ENCODE measurements at regions not wholly inside any gene's neighbourhood (a gene's known extent, or its start where the extent isn't known, plus 50 kb on each side); places are given as distances from the start of the nearest gene placed in this dataset.
"Not testable (repeated sequence)": the region's sequence is repeated elsewhere in the genome, so short reads cannot be mapped to it uniquely, and the experiment has no call there.

GRCh38 chr5:103758996-103759395 is 196.4 kb upstream of the NUDT12 start:
- no peak overlapping the region for H3K9ac ChIP-seq (ENCODE audit: low read length in 2 of 2)
- H3K9me3 ChIP-seq (ENCODE audit: control insufficient read depth in 2 of 2, low read length in 2 of 2): no peaks in the 10 kb centered on the region
- H3K27me3 ChIP-seq (ENCODE audit: control insufficient read depth in 1 of 2, insufficient read depth in 2 of 2, low read length in 2 of 2): no peaks in the 10 kb centered on the region
- H3K36me3 ChIP-seq (ENCODE audit: control insufficient read depth in 2 of 2, insufficient read depth in 2 of 2, low read length in 2 of 2): no peaks in the 10 kb centered on the region
- no peak overlapping the region for H3K4me3 ChIP-seq (ENCODE audit: low read length in 2 of 2)
- H3K4me1 ChIP-seq (ENCODE audit: control insufficient read depth, insufficient read depth, low read length): no peaks in the 10 kb centered on the region
- H3K27ac ChIP-seq (ENCODE audit: low read length): no peak overlapping the region

GRCh38 chr5:103755974-103756373 is 193.4 kb upstream of the NUDT12 start:
- H3K9ac ChIP-seq (ENCODE audit: low read length in 2 of 2): no peak overlapping the region
- H3K9me3 ChIP-seq (ENCODE audit: control insufficient read depth in 2 of 2, low read length in 2 of 2): peaks cover 0 to 2% of the 10 kb centered on the region in 2 donors
- H3K4me3 ChIP-seq (ENCODE audit: low read length in 2 of 2): no peak overlapping the region
- H3K4me1 ChIP-seq (ENCODE audit: control insufficient read depth, insufficient read depth, low read length): no peaks in the 10 kb centered on the region
- H3K36me3 ChIP-seq (ENCODE audit: control insufficient read depth in 2 of 2, insufficient read depth in 2 of 2, low read length in 2 of 2): no peaks in the 10 kb centered on the region
- H3K27me3 ChIP-seq (ENCODE audit: control insufficient read depth in 1 of 2, insufficient read depth in 2 of 2, low read length in 2 of 2): no peaks in the 10 kb centered on the region
- H3K27ac ChIP-seq (ENCODE audit: low read length): no peak overlapping the region

GRCh38 chr5:103745353-103746065 is 182.9 kb upstream of the NUDT12 start:
- no peak overlapping the region for H3K9ac ChIP-seq (ENCODE audit: low read length in 2 of 2)
- no peaks in the 10 kb centered on the region for H3K36me3 ChIP-seq (ENCODE audit: control insufficient read depth in 2 of 2, insufficient read depth in 2 of 2, low read length in 2 of 2)
- H3K4me3 ChIP-seq (ENCODE audit: low read length in 2 of 2): no peak overlapping the region
- no peaks in the 10 kb centered on the region for H3K4me1 ChIP-seq (ENCODE audit: control insufficient read depth, insufficient read depth, low read length)
- H3K27ac ChIP-seq (ENCODE audit: low read length): no peak overlapping the region
- H3K27me3 ChIP-seq (ENCODE audit: control insufficient read depth in 1 of 2, insufficient read depth in 2 of 2, low read length in 2 of 2): no peaks in the 10 kb centered on the region
- H3K9me3 ChIP-seq (ENCODE audit: control insufficient read depth in 2 of 2, low read length in 2 of 2): no peaks in the 10 kb centered on the region

GRCh38 chr5:103744159-103744558 is 181.6 kb upstream of the NUDT12 start:
- Histone ChIP-seq H3K9me3 (ENCODE audit: control insufficient read depth in 2 of 2, low read length in 2 of 2) (no peaks in the 10 kb centered on the region), H3K36me3 (ENCODE audit: control insufficient read depth in 2 of 2, insufficient read depth in 2 of 2, low read length in 2 of 2) (no peaks in the 10 kb centered on the region), H3K27ac (ENCODE audit: low read length) (no peak overlapping the region), H3K4me1 (ENCODE audit: control insufficient read depth, insufficient read depth, low read length) (no peaks in the 10 kb centered on the region), H3K4me3 (ENCODE audit: low read length in 2 of 2) (no peak overlapping the region), H3K27me3 (ENCODE audit: control insufficient read depth in 1 of 2, insufficient read depth in 2 of 2, low read length in 2 of 2) (no peaks in the 10 kb centered on the region), H3K9ac (ENCODE audit: low read length in 2 of 2) (no peak overlapping the region)

- Histone ChIP-seq H3K9ac (ENCODE audit: low read length in 2 of 2) (no peak overlapping the region), H3K36me3 (ENCODE audit: control insufficient read depth in 2 of 2, insufficient read depth in 2 of 2, low read length in 2 of 2) (no peaks in the 10 kb centered on the region), H3K4me1 (ENCODE audit: control insufficient read depth, insufficient read depth, low read length) (no peaks in the 10 kb centered on the region), H3K9me3 (ENCODE audit: control insufficient read depth in 2 of 2, low read length in 2 of 2) (no peaks in the 10 kb centered on the region), H3K4me3 (ENCODE audit: low read length in 2 of 2) (no peak overlapping the region), H3K27me3 (ENCODE audit: control insufficient read depth in 1 of 2, insufficient read depth in 2 of 2, low read length in 2 of 2) (no peaks in the 10 kb centered on the region), H3K27ac (ENCODE audit: low read length) (no peak overlapping the region)
Observed at GRCh38 chr5:103743421-103743820, 180.8 kb upstream of the NUDT12 start.

- Histone ChIP-seq H3K9me3 (ENCODE audit: control insufficient read depth in 2 of 2, low read length in 2 of 2) (peaks cover 0 to 2% of the 10 kb centered on the region in 2 donors), H3K4me3 (ENCODE audit: low read length in 2 of 2) (no peak overlapping the region), H3K36me3 (ENCODE audit: control insufficient read depth in 2 of 2, insufficient read depth in 2 of 2, low read length in 2 of 2) (no peaks in the 10 kb centered on the region), H3K27ac (ENCODE audit: low read length) (no peak overlapping the region), H3K4me1 (ENCODE audit: control insufficient read depth, insufficient read depth, low read length) (no peaks in the 10 kb centered on the region), H3K27me3 (ENCODE audit: control insufficient read depth in 1 of 2, insufficient read depth in 2 of 2, low read length in 2 of 2) (no peaks in the 10 kb centered on the region), H3K9ac (ENCODE audit: low read length in 2 of 2) (no peak overlapping the region)
Observed at GRCh38 chr5:103741984-103742383, 179.4 kb upstream of the NUDT12 start.

- H3K4me3 ChIP-seq (ENCODE audit: low read length in 2 of 2); H3K4me1 ChIP-seq (ENCODE audit: control insufficient read depth, insufficient read depth, low read length); H3K9ac ChIP-seq (ENCODE audit: low read length in 2 of 2); H3K9me3 ChIP-seq (ENCODE audit: control insufficient read depth in 2 of 2, low read length in 2 of 2); H3K27me3 ChIP-seq (ENCODE audit: control insufficient read depth in 1 of 2, insufficient read depth in 2 of 2, low read length in 2 of 2); H3K27ac ChIP-seq (ENCODE audit: low read length); H3K36me3 ChIP-seq (ENCODE audit: control insufficient read depth in 2 of 2, insufficient read depth in 2 of 2, low read length in 2 of 2): not testable (repeated sequence)
Observed at GRCh38 chr5:103736343-103736742, 173.8 kb upstream of the NUDT12 start.

GRCh38 chr5:103724271-103724670 is 161.7 kb upstream of the NUDT12 start:
- Histone ChIP-seq H3K36me3 (ENCODE audit: control insufficient read depth in 2 of 2, insufficient read depth in 2 of 2, low read length in 2 of 2) (no peaks in the 10 kb centered on the region), H3K9ac (ENCODE audit: low read length in 2 of 2) (no peak overlapping the region), H3K4me3 (ENCODE audit: low read length in 2 of 2) (no peak overlapping the region), H3K27ac (ENCODE audit: low read length) (no peak overlapping the region), H3K4me1 (ENCODE audit: control insufficient read depth, insufficient read depth, low read length) (no peaks in the 10 kb centered on the region), H3K9me3 (ENCODE audit: control insufficient read depth in 2 of 2, low read length in 2 of 2) (peaks cover 0 to 3% of the 10 kb centered on the region in 2 donors), H3K27me3 (ENCODE audit: control insufficient read depth in 1 of 2, insufficient read depth in 2 of 2, low read length in 2 of 2) (no peaks in the 10 kb centered on the region)

- Histone ChIP-seq H3K27ac (ENCODE audit: low read length) (no peak overlapping the region), H3K36me3 (ENCODE audit: control insufficient read depth in 2 of 2, insufficient read depth in 2 of 2, low read length in 2 of 2) (no peaks in the 10 kb centered on the region), H3K4me3 (ENCODE audit: low read length in 2 of 2) (no peak overlapping the region), H3K9ac (ENCODE audit: low read length in 2 of 2) (no peak overlapping the region), H3K27me3 (ENCODE audit: control insufficient read depth in 1 of 2, insufficient read depth in 2 of 2, low read length in 2 of 2) (no peaks in the 10 kb centered on the region), H3K9me3 (ENCODE audit: control insufficient read depth in 2 of 2, low read length in 2 of 2) (peaks cover 0 to 3% of the 10 kb centered on the region in 2 donors), H3K4me1 (ENCODE audit: control insufficient read depth, insufficient read depth, low read length) (no peaks in the 10 kb centered on the region)
Observed at GRCh38 chr5:103721183-103721582, 158.6 kb upstream of the NUDT12 start.

GRCh38 chr5:103718108-103718507 is 155.5 kb upstream of the NUDT12 start:
- H3K27ac ChIP-seq (ENCODE audit: low read length): no peak overlapping the region
- no peak overlapping the region for H3K9ac ChIP-seq (ENCODE audit: low read length in 2 of 2)
- no peaks in the 10 kb centered on the region for H3K27me3 ChIP-seq (ENCODE audit: control insufficient read depth in 1 of 2, insufficient read depth in 2 of 2, low read length in 2 of 2)
- no peak overlapping the region for H3K4me3 ChIP-seq (ENCODE audit: low read length in 2 of 2)
- H3K4me1 ChIP-seq (ENCODE audit: control insufficient read depth, insufficient read depth, low read length): no peaks in the 10 kb centered on the region
- no peaks in the 10 kb centered on the region for H3K36me3 ChIP-seq (ENCODE audit: control insufficient read depth in 2 of 2, insufficient read depth in 2 of 2, low read length in 2 of 2)
- peaks cover 0 to 3% of the 10 kb centered on the region in 2 donors for H3K9me3 ChIP-seq (ENCODE audit: control insufficient read depth in 2 of 2, low read length in 2 of 2)

- no peaks in the 10 kb centered on the region for H3K4me1 ChIP-seq (ENCODE audit: control insufficient read depth, insufficient read depth, low read length)
- no peak overlapping the region for H3K9ac ChIP-seq (ENCODE audit: low read length in 2 of 2)
- no peak overlapping the region for H3K4me3 ChIP-seq (ENCODE audit: low read length in 2 of 2)
- no peaks in the 10 kb centered on the region for H3K9me3 ChIP-seq (ENCODE audit: control insufficient read depth in 2 of 2, low read length in 2 of 2)
- no peaks in the 10 kb centered on the region for H3K27me3 ChIP-seq (ENCODE audit: control insufficient read depth in 1 of 2, insufficient read depth in 2 of 2, low read length in 2 of 2)
- H3K36me3 ChIP-seq (ENCODE audit: control insufficient read depth in 2 of 2, insufficient read depth in 2 of 2, low read length in 2 of 2): no peaks in the 10 kb centered on the region
- H3K27ac ChIP-seq (ENCODE audit: low read length): no peak overlapping the region
Observed at GRCh38 chr5:103708601-103709000, 146.0 kb upstream of the NUDT12 start.
